Astrocyte of the cerebellum (primary cell): ENCODE measurements at regions not wholly inside any gene's neighbourhood (a gene's known extent, or its start where the extent isn't known, plus 50 kb on each side); places are given as distances from the start of the nearest gene placed in this dataset.

Source experiments
- DNase-seq: peaks from one replicate; pipeline ENCODE4 v3.0.0-alpha.2; 2011; ENCODE audit warnings: low read depth
- H3K4me3 ChIP-seq: 2 replicates; pipeline ENCODE4 v1.5.1; 2011; ENCODE audit warnings: mild to moderate bottlenecking, low read depth, low read length, moderate library complexity
- CTCF ChIP-seq: IDR thresholded peaks from 2 replicates; pipeline ENCODE4 v1.5.1; 2012; ENCODE audit warnings: low read length, low read depth, moderate library complexity, mild to moderate bottlenecking; ENCODE audit errors: missing control alignments
- in situ Hi-C: cut with HindIII; loops from 2 replicates; pipeline ENCODE4 v1.10.0; 2017; ENCODE audit warnings: low sequenced_read_pairs

GRCh38 chr16:51061328-51061727 lies 89.7 kb downstream of the SALL1 start:
- in situ Hi-C loops = no loop called here
- no peak for DNase-seq

GRCh38 chr16:51057969-51058337 lies 93.1 kb downstream of the SALL1 start:
- no peak for DNase-seq
- TF ChIP-seq CTCF = no peak
- no peak overlapping the region for H3K4me3 ChIP-seq
- in situ Hi-C loops = no loop called here

More at GRCh38 chr16:51061328-51061727, 89.7 kb downstream of the SALL1 start:
- H3K4me3 ChIP-seq = no peak overlapping the region
- no peak for TF ChIP-seq CTCF

GRCh38 chr16:51057102-51057793 lies 93.8 kb downstream of the SALL1 start:
- in situ Hi-C loops = no loop called here
- no peak for TF ChIP-seq CTCF
- no peak overlapping the region for H3K4me3 ChIP-seq
- no peak for DNase-seq

- no peak for DNase-seq
- in situ Hi-C loops = no loop called here
- H3K4me3 ChIP-seq = no peak overlapping the region
- no peak for TF ChIP-seq CTCF
These were observed 94.7 kb downstream of the SALL1 start for GRCh38 chr16:51056331-51056730.

GRCh38 chr16:51055434-51055833 lies 95.6 kb downstream of the SALL1 start:
- no peak overlapping the region for H3K4me3 ChIP-seq
- no peak for DNase-seq
- TF ChIP-seq CTCF = no peak
- in situ Hi-C loops = no loop called here

- TF ChIP-seq CTCF = no peak
- no peak overlapping the region for H3K4me3 ChIP-seq
- DNase-seq = no peak
- in situ Hi-C loops = no loop called here
These were observed 97.3 kb downstream of the SALL1 start for GRCh38 chr16:51053775-51054174.
